SKM-1 treated with dmso at 0.1 percent for 144 hours (cell line): ENCODE measurements at regions not wholly inside any gene's neighbourhood (a gene's known extent, or its start where the extent isn't known, plus 50 kb on each side); places are given as distances from the start of the nearest gene placed in this dataset.

ENCODE experiments used
- DNase-seq: peaks from one replicate; lab custom pipeline; 2025; ENCODE audit not compliant: unreplicated experiment; lab: John Stamatoyannopoulos, UW

- no peak for DNase-seq
These were observed 1198.9 kb upstream of the PCDH7 start for GRCh38 chr4:29521281-29521680.

- no peak for DNase-seq
These were observed 1183.4 kb upstream of the PCDH7 start for GRCh38 chr4:29536745-29537144.

GRCh38 chr4:29538889-29539646, 1181.1 kb upstream of the PCDH7 start:
- DNase-seq: no peak

GRCh38 chr4:29540439-29541102, 1179.6 kb upstream of the PCDH7 start:
- no peak for DNase-seq

GRCh38 chr4:29541757-29542156, 1178.4 kb upstream of the PCDH7 start:
- no peak for DNase-seq

GRCh38 chr4:29549342-29549741, 1170.8 kb upstream of the PCDH7 start:
- no peak for DNase-seq

GRCh38 chr4:29551821-29552220, 1168.3 kb upstream of the PCDH7 start:
- no peak for DNase-seq

GRCh38 chr4:29553846-29554245, 1166.3 kb upstream of the PCDH7 start:
- DNase-seq: no peak

GRCh38 chr4:29558789-29559188, 1161.4 kb upstream of the PCDH7 start:
- no peak for DNase-seq

- DNase-seq: no peak
These were observed 1160.9 kb upstream of the PCDH7 start for GRCh38 chr4:29559286-29559685.

GRCh38 chr4:29560452-29560851, 1159.7 kb upstream of the PCDH7 start:
- DNase-seq: no peak

- DNase-seq: no peak
These were observed 1154.9 kb upstream of the PCDH7 start for GRCh38 chr4:29565256-29565655.

- DNase-seq: no peak
These were observed 1153.8 kb upstream of the PCDH7 start for GRCh38 chr4:29566371-29566770.

GRCh38 chr4:29571322-29571721, 1148.8 kb upstream of the PCDH7 start:
- DNase-seq: no peak

GRCh38 chr4:29578329-29578728, 1141.8 kb upstream of the PCDH7 start:
- DNase-seq: no peak

GRCh38 chr4:29581457-29581856, 1138.7 kb upstream of the PCDH7 start:
- DNase-seq: no peak

GRCh38 chr4:29588617-29589016, 1131.6 kb upstream of the PCDH7 start:
- no peak for DNase-seq

GRCh38 chr4:29596228-29596627, 1123.9 kb upstream of the PCDH7 start:
- DNase-seq: no peak

GRCh38 chr4:29619168-29619567, 1101.0 kb upstream of the PCDH7 start:
- DNase-seq: no peak

GRCh38 chr4:29632199-29632598, 1088.0 kb upstream of the PCDH7 start:
- no peak for DNase-seq

GRCh38 chr4:29636961-29637360, 1083.2 kb upstream of the PCDH7 start:
- DNase-seq: no peak

GRCh38 chr4:29653221-29653620, 1066.9 kb upstream of the PCDH7 start:
- DNase-seq: no peak

- DNase-seq: no peak
These were observed 1039.5 kb upstream of the PCDH7 start for GRCh38 chr4:29680644-29681043.
